Trophoblast cell (in vitro differentiated cells and primary cell): ENCODE measurements at regions not wholly inside any gene's neighbourhood (a gene's known extent, or its start where the extent isn't known, plus 50 kb on each side); places are given as distances from the start of the nearest gene placed in this dataset.

ENCODE experiments used
- DNase-seq, 2 donors: peaks; one replicate each; pipeline ENCODE4 v3.0.0-alpha.2; 2016
- H2AFZ ChIP-seq: 2 replicates; pipeline ENCODE4 v1.6.1; 2013; ENCODE audit warnings: low read length, moderate library complexity, mild to moderate bottlenecking; ENCODE audit not compliant: insufficient read depth, poor library complexity
- H2AK5ac ChIP-seq: 2 replicates; pipeline ENCODE4 v1.6.1; 2013; ENCODE audit warnings: mild to moderate bottlenecking, low read length
- H2BK120ac ChIP-seq: 2 replicates; pipeline ENCODE4 v1.6.1; 2013; ENCODE audit warnings: low read length, mild to moderate bottlenecking, moderate library complexity; ENCODE audit not compliant: insufficient read depth, poor library complexity
- H2BK12ac ChIP-seq: 2 replicates; pipeline ENCODE4 v1.6.1; 2013; ENCODE audit warnings: mild to moderate bottlenecking, low read length, moderate library complexity
- H2BK5ac ChIP-seq: 2 replicates; pipeline ENCODE4 v1.6.1; 2013; ENCODE audit warnings: low read length, low read depth, moderate library complexity, mild to moderate bottlenecking; ENCODE audit not compliant: poor library complexity
- H3K14ac ChIP-seq: 2 replicates; pipeline ENCODE4 v1.6.1; 2013; ENCODE audit warnings: mild to moderate bottlenecking, low read length
- H3K18ac ChIP-seq: 2 replicates; pipeline ENCODE4 v1.6.1; 2013; ENCODE audit warnings: mild to moderate bottlenecking, low read length
- H3K23ac ChIP-seq: 2 replicates; pipeline ENCODE4 v1.6.1; 2013; ENCODE audit warnings: low read length
- H3K27ac ChIP-seq: 2 replicates; pipeline ENCODE4 v1.5.1; 2013; ENCODE audit warnings: low read depth, mild to moderate bottlenecking, inconsistent platforms, low read length, moderate library complexity
- H3K27me3 ChIP-seq: 2 replicates; pipeline ENCODE4 v1.6.1; 2013; ENCODE audit warnings: inconsistent platforms, mild to moderate bottlenecking, low read length, moderate library complexity; ENCODE audit not compliant: insufficient read depth
- H3K36me3 ChIP-seq, 2 experiments: 1 replicate in 1 of 2; 2 replicates in 1 of 2; pipeline ENCODE4 v1.6.1; 2013; ENCODE audit warnings: low read length in 2 of 2, mild to moderate bottlenecking in 2 of 2, moderate library complexity in 1 of 2; ENCODE audit not compliant: insufficient read depth in 2 of 2, control insufficient read depth in 1 of 2
- H3K4ac ChIP-seq: 2 replicates; pipeline ENCODE4 v1.6.1; 2013; ENCODE audit warnings: low read depth, mild to moderate bottlenecking, low read length, moderate library complexity
- H3K4me1 ChIP-seq, 2 experiments: 1 replicate in 1 of 2; 2 replicates in 1 of 2; pipeline ENCODE4 v1.6.1; 2013; ENCODE audit warnings: low read length in 2 of 2, mild to moderate bottlenecking in 2 of 2, moderate library complexity in 1 of 2; ENCODE audit not compliant: insufficient read depth in 2 of 2, control insufficient read depth in 1 of 2
- H3K4me2 ChIP-seq: 2 replicates; pipeline ENCODE4 v1.6.1; 2013; ENCODE audit warnings: inconsistent platforms, mild to moderate bottlenecking, low read length, moderate library complexity
- H3K4me3 ChIP-seq: 2 replicates; pipeline ENCODE4 v1.5.1; 2013; ENCODE audit warnings: mild to moderate bottlenecking, low read depth, low read length, inconsistent platforms
- H3K79me1 ChIP-seq: one replicate; pipeline ENCODE4 v1.6.1; 2013; ENCODE audit warnings: low read length
- H3K79me2 ChIP-seq: 2 replicates; pipeline ENCODE4 v1.6.1; 2013; ENCODE audit warnings: low read length, mild to moderate bottlenecking; ENCODE audit not compliant: control insufficient read depth, insufficient read depth, poor library complexity
- H3K9ac ChIP-seq: 2 replicates; pipeline ENCODE4 v1.6.1; 2013; ENCODE audit warnings: mild to moderate bottlenecking, low read length
- H3K9me3 ChIP-seq: 2 replicates; pipeline ENCODE4 v1.6.1; 2013; ENCODE audit warnings: low read depth, mild to moderate bottlenecking, control low read depth, inconsistent platforms, low read length; ENCODE audit not compliant: insufficient read depth
- H4K12ac ChIP-seq: 2 replicates; pipeline ENCODE4 v1.6.1; 2013; ENCODE audit warnings: low read depth, mild to moderate bottlenecking, low read length, moderate library complexity
- H4K8ac ChIP-seq: 2 replicates; pipeline ENCODE4 v1.6.1; 2013; ENCODE audit warnings: low read depth, mild to moderate bottlenecking, low read length, moderate library complexity
- H4K91ac ChIP-seq: one replicate; pipeline ENCODE4 v1.6.1; 2013; ENCODE audit warnings: low read depth, mild to moderate bottlenecking, low read length, moderate library complexity
- WGBS: extraction: QIAGEN DNeasy Blood & Tissue Kit; methylation state at CpG from one replicate; pipeline ENCODE4 v1.1.7; 2013; ENCODE audit warnings: missing lambda C conversion rate; ENCODE audit not compliant: insufficient read length, insufficient coverage; ENCODE audit errors: extremely low coverage; 5-methylcytosine and 5-hydroxymethylcytosine counted together

DNA sequence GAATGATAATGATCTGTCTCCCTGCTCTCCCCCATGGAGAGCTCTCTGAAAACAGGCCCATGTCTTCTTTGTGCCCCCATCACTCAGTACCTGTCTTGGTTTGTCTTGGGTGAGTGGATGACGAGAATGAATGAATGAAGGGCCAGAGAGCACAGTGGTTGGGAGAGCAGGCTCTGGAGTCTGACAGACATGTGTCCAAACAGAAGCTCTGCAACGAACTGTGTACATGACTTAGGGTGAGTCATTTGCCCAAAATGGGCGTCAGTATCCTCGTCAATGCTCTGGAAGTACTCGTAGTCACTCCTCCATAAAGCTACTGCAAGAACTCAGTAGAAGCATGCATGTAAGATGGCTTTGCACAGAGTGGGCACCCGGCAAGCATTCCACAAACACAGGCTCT, 170.2 kb upstream of the TLE3 start:
- no peaks in the 10 kb centered on the region for H3K36me3 ChIP-seq
- no peak overlapping the region for H4K12ac ChIP-seq
- no peak overlapping the region for H3K4me2 ChIP-seq
- H3K27ac ChIP-seq, result no peak overlapping the region
- no peak overlapping the region for H2BK12ac ChIP-seq
- H4K8ac ChIP-seq, result no peak overlapping the region
- H3K18ac ChIP-seq, result no peak overlapping the region
- H3K23ac ChIP-seq, result no peak overlapping the region
- H3K27me3 ChIP-seq, result no peaks in the 10 kb centered on the region
- WGBS, result no CpG with 5 or more reads among the region's 6 CpGs
- H3K79me1 ChIP-seq, result peaks cover 5% of the 10 kb centered on the region
- H2BK120ac ChIP-seq, result no peak overlapping the region
- H2BK5ac ChIP-seq, result no peak overlapping the region
- peaks cover 18 to 22% of the 10 kb centered on the region in 2 experiments for H3K4me1 ChIP-seq
- H2AK5ac ChIP-seq, result no peak overlapping the region
- H3K14ac ChIP-seq, result no peak overlapping the region
- H3K9ac ChIP-seq, result no peak overlapping the region
- H3K79me2 ChIP-seq, result no peaks in the 10 kb centered on the region
- no peak overlapping the region for H3K4me3 ChIP-seq
- H4K91ac ChIP-seq, result no peak overlapping the region
- H2AFZ ChIP-seq, result no peak overlapping the region
- H3K4ac ChIP-seq, result no peak overlapping the region
- peak in 1 of 2 donors; percentile 33 for DNase-seq
- no peaks in the 10 kb centered on the region for H3K9me3 ChIP-seq

GRCh38 chr15:70267306-70267705, 169.6 kb upstream of the TLE3 start:
- no peaks in the 10 kb centered on the region for H3K27me3 ChIP-seq

GRCh38 chr15:70266412-70267121, 168.8 kb upstream of the TLE3 start:
- Histone ChIP-seq H3K4me1 (peaks cover 13 to 14% of the 10 kb centered on the region in 2 experiments), H3K36me3 (no peaks in the 10 kb centered on the region), H2AFZ (no peak overlapping the region), H4K8ac (no peak overlapping the region), H4K12ac (no peak overlapping the region), H4K91ac (no peak overlapping the region), H3K4me3 (no peak overlapping the region), H2AK5ac (no peak overlapping the region), H3K14ac (no peak overlapping the region), H3K27ac (no peak overlapping the region), H3K4me2 (no peak overlapping the region), H3K9me3 (no peaks in the 10 kb centered on the region), H3K79me2 (no peaks in the 10 kb centered on the region), H3K27me3 (no peaks in the 10 kb centered on the region), H3K9ac (no peak overlapping the region), H2BK12ac (no peak overlapping the region), H2BK5ac (no peak overlapping the region), H3K4ac (no peak overlapping the region), H3K18ac (no peak overlapping the region), H3K79me1 (peaks cover 3% of the 10 kb centered on the region), H3K23ac (no peak overlapping the region), H2BK120ac (no peak overlapping the region)
- DNase-seq, result peak in 1 of 2 donors; percentile 37
- no CpG with 5 or more reads among the region's 24 CpGs for WGBS

More at GRCh38 chr15:70267306-70267705, 169.6 kb upstream of the TLE3 start:
- no peak overlapping the region for H3K18ac ChIP-seq
- H2BK5ac ChIP-seq, result no peak overlapping the region
- no peak overlapping the region for H4K12ac ChIP-seq
- H4K8ac ChIP-seq, result no peak overlapping the region
- H3K27ac ChIP-seq, result no peak overlapping the region
- DNase-seq, result no peak
- H3K23ac ChIP-seq, result no peak overlapping the region
- H4K91ac ChIP-seq, result no peak overlapping the region
- no peaks in the 10 kb centered on the region for H3K9me3 ChIP-seq
- no peaks in the 10 kb centered on the region for H3K36me3 ChIP-seq
- no peak overlapping the region for H2AK5ac ChIP-seq
- peaks cover 5% of the 10 kb centered on the region for H3K79me1 ChIP-seq
- H3K4me1 ChIP-seq, result peaks cover 18 to 19% of the 10 kb centered on the region in 2 experiments
- no peak overlapping the region for H2BK120ac ChIP-seq
- no peak overlapping the region for H3K9ac ChIP-seq
- no peaks in the 10 kb centered on the region for H3K79me2 ChIP-seq
- no peak overlapping the region for H3K14ac ChIP-seq
- no peak overlapping the region for H2AFZ ChIP-seq
- no peak overlapping the region for H2BK12ac ChIP-seq
- no CpG with 5 or more reads among the region's 2 CpGs for WGBS
- no peak overlapping the region for H3K4me3 ChIP-seq
- no peak overlapping the region for H3K4me2 ChIP-seq
- H3K4ac ChIP-seq, result no peak overlapping the region

- no peak overlapping the region for H4K12ac ChIP-seq
- no peak overlapping the region for H3K27ac ChIP-seq
- H3K9me3 ChIP-seq, result no peaks in the 10 kb centered on the region
- H3K79me2 ChIP-seq, result no peaks in the 10 kb centered on the region
- no peak overlapping the region for H2BK5ac ChIP-seq
- no peak overlapping the region for H2AK5ac ChIP-seq
- no peak overlapping the region for H3K4me2 ChIP-seq
- H3K18ac ChIP-seq, result no peak overlapping the region
- H3K36me3 ChIP-seq, result no peaks in the 10 kb centered on the region
- WGBS, result no CpG with 5 or more reads among the region's 8 CpGs
- H3K27me3 ChIP-seq, result no peaks in the 10 kb centered on the region
- H2BK12ac ChIP-seq, result no peak overlapping the region
- no peak overlapping the region for H3K23ac ChIP-seq
- DNase-seq, result no peak
- no peak overlapping the region for H4K8ac ChIP-seq
- no peak overlapping the region for H3K14ac ChIP-seq
- H2AFZ ChIP-seq, result no peak overlapping the region
- H3K9ac ChIP-seq, result no peak overlapping the region
- peaks cover 8 to 9% of the 10 kb centered on the region in 2 experiments for H3K4me1 ChIP-seq
- H3K4ac ChIP-seq, result no peak overlapping the region
- no peaks in the 10 kb centered on the region for H3K79me1 ChIP-seq
- no peak overlapping the region for H3K4me3 ChIP-seq
- H2BK120ac ChIP-seq, result no peak overlapping the region
- no peak overlapping the region for H4K91ac ChIP-seq
These were observed 168.3 kb upstream of the TLE3 start for GRCh38 chr15:70265986-70266385.
